GM12865 (cell line): ENCODE measurements at regions not wholly inside any gene's neighbourhood (a gene's known extent, or its start where the extent isn't known, plus 50 kb on each side); places are given as distances from the start of the nearest gene placed in this dataset.

Experiments
- DNase-seq: peaks from one replicate; pipeline ENCODE4 v3.0.0; 2010; ENCODE audit warnings: low read depth
- H3K4me3 ChIP-seq: 2 replicates; pipeline ENCODE4 v1.5.1; 2011; ENCODE audit warnings: mild to moderate bottlenecking, low read depth, low read length, control low read depth
- CTCF ChIP-seq: IDR thresholded peaks from 2 replicates; pipeline ENCODE4 v1.5.1; 2011; ENCODE audit warnings: low read length, control low read depth, low read depth, inconsistent platforms; ENCODE audit not compliant: insufficient read depth; ENCODE audit errors: missing control alignments

GRCh38 chr2:221972813-221973478, 325.9 kb downstream of the PAX3 start:
- no peak for DNase-seq
- no peak overlapping the region for H3K4me3 ChIP-seq
- TF ChIP-seq CTCF, result no peak

DNA sequence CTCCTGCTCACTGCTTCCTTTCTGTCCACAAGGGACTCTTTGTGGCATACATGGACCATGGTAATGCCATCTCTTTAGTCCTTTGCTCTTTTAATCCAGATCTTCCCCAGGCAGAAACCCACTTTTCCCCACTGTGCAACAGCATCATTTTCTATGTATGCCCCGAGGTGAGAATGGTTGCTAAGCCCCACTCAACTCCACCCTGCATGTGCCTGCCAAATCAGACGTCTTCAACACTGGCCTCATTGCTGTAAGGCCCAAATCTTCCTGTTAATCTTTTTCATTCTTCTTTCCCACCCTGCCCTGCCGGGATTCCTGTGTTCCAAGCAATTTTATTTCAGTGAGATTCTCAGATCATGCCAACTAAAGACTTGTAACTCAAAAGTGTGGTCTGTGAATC, 328.4 kb downstream of the PAX3 start:
- H3K4me3 ChIP-seq, result no peak overlapping the region
- no peak for TF ChIP-seq CTCF
- DNase-seq, result no peak

- H3K4me3 ChIP-seq, result no peak overlapping the region
- no peak for TF ChIP-seq CTCF
- no peak for DNase-seq
Observed at GRCh38 chr2:221969830-221970144, 329.0 kb downstream of the PAX3 start.

- DNase-seq, result peak; percentile 41
- peak; percentile 53 for TF ChIP-seq CTCF
- no peak overlapping the region for H3K4me3 ChIP-seq
Observed at GRCh38 chr2:221969087-221969829, 329.5 kb downstream of the PAX3 start.

DNA sequence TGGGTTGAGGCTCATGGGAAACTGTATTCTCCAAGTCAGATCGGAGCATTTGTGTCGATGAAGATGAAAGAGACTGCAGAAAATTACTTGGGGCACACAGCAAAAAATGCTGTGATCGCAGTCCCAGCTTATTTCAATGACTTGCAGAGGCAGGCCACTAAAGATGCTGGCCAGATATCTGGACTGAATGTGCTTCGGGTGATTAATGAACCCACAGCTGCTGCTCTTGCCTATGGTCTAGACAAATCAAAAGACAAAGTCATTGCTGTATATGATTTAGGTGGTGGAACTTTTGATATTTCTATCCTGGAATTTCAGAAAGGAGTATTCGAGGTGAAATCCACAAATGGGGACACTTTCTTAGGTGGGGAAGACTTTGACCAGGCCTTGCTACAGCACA, 336.6 kb downstream of the PAX3 start:
- H3K4me3 ChIP-seq, result no peak overlapping the region
- no peak for TF ChIP-seq CTCF
- DNase-seq, result no peak

DNA sequence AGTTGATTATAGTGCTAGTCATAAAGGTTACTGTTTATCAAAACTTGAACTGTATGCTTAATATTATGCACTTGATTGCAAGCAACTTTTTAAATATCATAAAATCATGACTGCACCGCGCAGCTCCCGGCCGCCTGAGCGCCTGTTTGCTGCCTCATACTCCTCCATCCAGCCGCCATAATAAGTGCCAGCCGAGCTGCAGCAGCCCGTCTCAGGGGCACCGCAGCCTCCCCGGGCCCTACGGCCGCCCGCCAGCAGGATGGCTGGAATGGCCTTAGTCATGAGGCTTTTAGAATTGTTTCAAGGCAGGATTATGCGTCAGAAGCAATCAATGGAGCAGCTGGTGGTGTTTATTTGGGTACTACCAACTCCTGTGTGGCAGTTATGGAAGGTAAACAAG, 337.2 kb downstream of the PAX3 start:
- DNase-seq, result no peak
- no peak for TF ChIP-seq CTCF

GRCh38 chr2:221958224-221958623, 340.6 kb downstream of the PAX3 start:
- no peak for TF ChIP-seq CTCF
- H3K4me3 ChIP-seq, result no peak overlapping the region
- no peak for DNase-seq

More for the DNA sequence above, 337.2 kb downstream of the PAX3 start:
- no peak overlapping the region for H3K4me3 ChIP-seq
